ENCODE measurements at regions not wholly inside any gene's neighbourhood (a gene's known extent, or its start where the extent isn't known, plus 50 kb on each side); places are given as distances from the start of the nearest gene placed in this dataset.

- Histone ChIP-seq H3K36me3 (ENCODE audit: control insufficient read depth in 2 of 3, insufficient read depth in 3 of 3, low read length in 3 of 3) (no peaks in the 10 kb centered on the region), H3K27ac (ENCODE audit: low read depth in 2 of 2, low read length in 2 of 2) (no peak overlapping the region), H3K4me1 (ENCODE audit: control insufficient read depth in 2 of 3, insufficient read depth in 2 of 3, low read depth in 1 of 3, low read length in 3 of 3) (no peaks in the 10 kb centered on the region), H3K4me3 (ENCODE audit: low read length in 3 of 3) (no peak overlapping the region), H3K27me3 (ENCODE audit: control insufficient read depth, insufficient read depth, low read length) (no peaks in the 10 kb centered on the region), H3K9ac (ENCODE audit: low read length in 3 of 3) (no peak overlapping the region), H3K9me3 (ENCODE audit: control insufficient read depth in 2 of 3, insufficient read depth in 1 of 3, low read length in 3 of 3) (no peaks in the 10 kb centered on the region)
- FAIRE-seq: no peak
- no peak for TF ChIP-seq CTCF (IDR thresholded peaks at IDR 0.05; ENCODE audit: borderline replicate concordance, extremely low read depth, insufficient read depth)
- DNase-seq: no peak
- intact Hi-C loops (cut with DNase I): no loop called here
Measured at GRCh38 chr1:118397496-118397859, 212.4 kb upstream of the SPAG17 start.

- H3K4me3 ChIP-seq (ENCODE audit: low read length in 3 of 3): no peak overlapping the region
- TF ChIP-seq CTCF (IDR thresholded peaks at IDR 0.05; ENCODE audit: borderline replicate concordance, extremely low read depth, insufficient read depth): no peak
- DNase-seq (peak in 3 of 5 donors; percentile 25 to 48 (median 37)), FAIRE-seq (no peak)
- no peak overlapping the region for H3K27ac ChIP-seq (ENCODE audit: low read depth in 2 of 2, low read length in 2 of 2)
- no peaks in the 10 kb centered on the region for H3K27me3 ChIP-seq (ENCODE audit: control insufficient read depth, insufficient read depth, low read length)
- no peaks in the 10 kb centered on the region for H3K36me3 ChIP-seq (ENCODE audit: control insufficient read depth in 2 of 3, insufficient read depth in 3 of 3, low read length in 3 of 3)
- H3K4me1 ChIP-seq (ENCODE audit: control insufficient read depth in 2 of 3, insufficient read depth in 2 of 3, low read depth in 1 of 3, low read length in 3 of 3): no peaks in the 10 kb centered on the region
- H3K9me3 ChIP-seq (ENCODE audit: control insufficient read depth in 2 of 3, insufficient read depth in 1 of 3, low read length in 3 of 3): no peaks in the 10 kb centered on the region
- H3K9ac ChIP-seq (ENCODE audit: low read length in 3 of 3): no peak overlapping the region
- intact Hi-C loops (cut with DNase I): no loop called here
Measured at GRCh38 chr1:118396829-118397495, 211.9 kb upstream of the SPAG17 start.

- intact Hi-C loops (cut with DNase I): no loop called here
- Histone ChIP-seq H3K27me3 (ENCODE audit: control insufficient read depth, insufficient read depth, low read length) (no peaks in the 10 kb centered on the region), H3K36me3 (ENCODE audit: control insufficient read depth in 2 of 3, insufficient read depth in 3 of 3, low read length in 3 of 3) (no peaks in the 10 kb centered on the region), H3K9me3 (ENCODE audit: control insufficient read depth in 2 of 3, insufficient read depth in 1 of 3, low read length in 3 of 3) (no peaks in the 10 kb centered on the region), H3K4me1 (ENCODE audit: control insufficient read depth in 2 of 3, insufficient read depth in 2 of 3, low read depth in 1 of 3, low read length in 3 of 3) (no peaks in the 10 kb centered on the region), H3K9ac (ENCODE audit: low read length in 3 of 3) (no peak overlapping the region), H3K4me3 (ENCODE audit: low read length in 3 of 3) (no peak overlapping the region), H3K27ac (ENCODE audit: low read depth in 2 of 2, low read length in 2 of 2) (no peak overlapping the region)
- TF ChIP-seq CTCF (IDR thresholded peaks at IDR 0.05; ENCODE audit: borderline replicate concordance, extremely low read depth, insufficient read depth): no peak
- DNase-seq: no peak
- no peak for FAIRE-seq
Measured at GRCh38 chr1:118396279-118396678, 211.3 kb upstream of the SPAG17 start.

Data from kidney (tissue), 13 donors.